ENCODE measurements at regions not wholly inside any gene's neighbourhood (a gene's known extent, or its start where the extent isn't known, plus 50 kb on each side); places are given as distances from the start of the nearest gene placed in this dataset.

DNA sequence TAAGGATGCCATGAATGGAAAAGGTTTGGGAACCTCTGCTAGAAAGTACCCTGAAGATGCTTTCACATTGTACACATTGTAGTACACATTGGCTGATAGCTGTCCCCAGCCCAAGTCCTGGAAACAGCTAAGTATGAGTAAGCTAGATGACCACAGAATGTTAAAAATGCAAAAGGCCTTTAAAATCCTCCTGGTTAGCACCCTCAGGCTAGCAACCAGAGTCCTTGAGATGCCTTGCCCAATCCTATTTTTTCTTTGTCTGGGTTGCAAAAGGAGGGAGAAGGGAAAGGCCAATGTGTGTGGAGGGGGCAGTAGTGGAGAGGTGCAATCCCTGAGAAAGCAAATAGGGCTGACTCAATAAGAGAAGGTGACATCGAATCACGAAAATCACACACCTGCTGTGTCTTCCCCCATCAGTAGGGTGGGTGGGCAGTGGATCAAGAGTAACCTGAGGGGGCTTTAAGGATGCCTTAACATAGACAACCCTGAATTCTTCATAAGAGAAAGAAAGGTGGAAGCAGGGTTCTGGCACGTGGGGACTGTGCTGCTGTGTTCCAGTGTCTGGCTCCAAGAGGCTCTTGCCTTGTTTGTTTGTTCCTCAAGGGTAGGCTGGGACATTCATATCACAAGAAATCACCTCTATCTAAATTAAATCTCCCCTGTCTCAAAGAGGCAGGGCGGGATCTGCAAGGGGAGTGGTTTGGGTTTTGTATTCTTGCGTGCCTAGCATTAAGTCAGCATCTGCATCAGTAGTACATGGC lies 266.2 kb upstream of the PLXNA2 start:
- Mint-ChIP-seq H3K27ac (ENCODE audit: unreplicated experiment) (no peak overlapping the region), H3K4me3 (ENCODE audit: unreplicated experiment) (no peak overlapping the region), H3K4me1 (ENCODE audit: low read depth, unreplicated experiment) (no peaks in the 10 kb centered on the region), H3K36me3 (ENCODE audit: insufficient read depth, unreplicated experiment) (no peaks in the 10 kb centered on the region), H3K27me3 (ENCODE audit: insufficient read depth, unreplicated experiment) (peaks cover 24% of the 10 kb centered on the region), H3K9me3 (ENCODE audit: unreplicated experiment) (no peaks in the 10 kb centered on the region)
- intact Hi-C loops (cut with micrococcal nuclease; ENCODE audit: unreplicated experiment) = no loop called here
- Histone ChIP-seq H3K9me3 (no peaks in the 10 kb centered on the region), H3K4me3 (ENCODE audit: low read depth, low read length) (no peak overlapping the region), H3K36me3 (ENCODE audit: control insufficient read depth, insufficient read depth, low read length) (no peaks in the 10 kb centered on the region), H3K4me1 (no peaks in the 10 kb centered on the region; the same call in 1 of the 2 replicates), H3K27me3 (replicated peaks; ENCODE audit: control insufficient read depth, insufficient read depth, low read length) (no peaks in the 10 kb centered on the region)
- DNase-seq = no peak
- ChIA-PET POLR2A (no interaction called here), CTCF (no interaction called here)
- no TSS peak for BruUV-seq (replicated peaks)
- TF ChIP-seq, protein P1, sequence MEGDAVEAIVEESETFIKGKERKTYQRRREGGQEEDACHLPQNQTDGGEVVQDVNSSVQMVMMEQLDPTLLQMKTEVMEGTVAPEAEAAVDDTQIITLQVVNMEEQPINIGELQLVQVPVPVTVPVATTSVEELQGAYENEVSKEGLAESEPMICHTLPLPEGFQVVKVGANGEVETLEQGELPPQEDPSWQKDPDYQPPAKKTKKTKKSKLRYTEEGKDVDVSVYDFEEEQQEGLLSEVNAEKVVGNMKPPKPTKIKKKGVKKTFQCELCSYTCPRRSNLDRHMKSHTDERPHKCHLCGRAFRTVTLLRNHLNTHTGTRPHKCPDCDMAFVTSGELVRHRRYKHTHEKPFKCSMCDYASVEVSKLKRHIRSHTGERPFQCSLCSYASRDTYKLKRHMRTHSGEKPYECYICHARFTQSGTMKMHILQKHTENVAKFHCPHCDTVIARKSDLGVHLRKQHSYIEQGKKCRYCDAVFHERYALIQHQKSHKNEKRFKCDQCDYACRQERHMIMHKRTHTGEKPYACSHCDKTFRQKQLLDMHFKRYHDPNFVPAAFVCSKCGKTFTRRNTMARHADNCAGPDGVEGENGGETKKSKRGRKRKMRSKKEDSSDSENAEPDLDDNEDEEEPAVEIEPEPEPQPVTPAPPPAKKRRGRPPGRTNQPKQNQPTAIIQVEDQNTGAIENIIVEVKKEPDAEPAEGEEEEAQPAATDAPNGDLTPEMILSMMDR (IDR thresholded peaks at IDR 0.05; ENCODE audit: insufficient read depth in 1 of 2, low read depth in 1 of 2, low read length in 1 of 2, severe bottlenecking in 1 of 2, unreplicated experiment in 1 of 2) = no peak

DNA sequence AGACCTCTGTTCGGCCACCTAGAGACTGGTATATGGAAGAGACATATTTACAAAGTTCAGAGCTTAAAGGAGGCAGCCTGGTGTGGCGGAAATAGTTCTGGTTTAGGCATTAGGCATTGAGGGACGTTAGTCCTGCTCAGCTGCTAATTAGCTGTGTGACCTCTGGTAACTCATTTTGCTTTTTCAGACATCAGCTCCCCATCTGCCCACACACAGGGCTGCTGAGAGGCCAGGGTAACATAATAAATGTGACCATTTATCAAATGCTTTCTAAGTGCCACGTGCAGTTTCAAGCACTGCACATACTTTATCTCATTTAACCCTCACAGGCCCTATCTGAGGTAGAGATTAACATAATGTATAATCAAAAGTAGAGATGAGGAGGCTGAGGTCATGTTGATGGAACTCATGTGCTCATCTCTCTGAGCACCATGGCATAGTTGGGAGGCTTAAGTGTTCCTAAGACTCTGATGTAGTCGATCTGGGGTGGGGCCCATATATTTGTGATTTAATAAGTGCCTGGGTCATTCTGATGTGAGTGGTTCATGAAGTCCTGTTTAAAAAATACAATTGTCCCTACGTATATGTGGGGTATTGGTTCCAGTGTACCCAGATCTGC lies 267.2 kb upstream of the PLXNA2 start:
- ChIA-PET CTCF (no interaction called here), POLR2A (no interaction called here)
- no peak overlapping the region for H3K4me3 Mint-ChIP-seq (ENCODE audit: unreplicated experiment)
- H3K27ac Mint-ChIP-seq (ENCODE audit: unreplicated experiment) = no peak overlapping the region
- H3K9me3 Mint-ChIP-seq (ENCODE audit: unreplicated experiment) = no peaks in the 10 kb centered on the region
- no TSS peak for BruUV-seq (replicated peaks)
- H3K36me3 Mint-ChIP-seq (ENCODE audit: insufficient read depth, unreplicated experiment) = no peaks in the 10 kb centered on the region
- no peaks in the 10 kb centered on the region; the same call in 1 of the 2 replicates for H3K4me1 ChIP-seq
- no peaks in the 10 kb centered on the region for H3K9me3 ChIP-seq
- DNase-seq = no peak
- intact Hi-C loops (cut with micrococcal nuclease; ENCODE audit: unreplicated experiment) = no loop called here
- no peaks in the 10 kb centered on the region for H3K4me1 Mint-ChIP-seq (ENCODE audit: low read depth, unreplicated experiment)
- H3K4me3 ChIP-seq (ENCODE audit: low read depth, low read length) = no peak overlapping the region
- peaks cover 28% of the 10 kb centered on the region for H3K27me3 Mint-ChIP-seq (ENCODE audit: insufficient read depth, unreplicated experiment)
- H3K27me3 ChIP-seq (replicated peaks; ENCODE audit: control insufficient read depth, insufficient read depth, low read length) = no peaks in the 10 kb centered on the region
- H3K36me3 ChIP-seq (ENCODE audit: control insufficient read depth, insufficient read depth, low read length) = no peaks in the 10 kb centered on the region
- TF ChIP-seq, protein P1 (IDR thresholded peaks at IDR 0.05; ENCODE audit: insufficient read depth in 1 of 2, low read depth in 1 of 2, low read length in 1 of 2, severe bottlenecking in 1 of 2, unreplicated experiment in 1 of 2) = no peak

DNA sequence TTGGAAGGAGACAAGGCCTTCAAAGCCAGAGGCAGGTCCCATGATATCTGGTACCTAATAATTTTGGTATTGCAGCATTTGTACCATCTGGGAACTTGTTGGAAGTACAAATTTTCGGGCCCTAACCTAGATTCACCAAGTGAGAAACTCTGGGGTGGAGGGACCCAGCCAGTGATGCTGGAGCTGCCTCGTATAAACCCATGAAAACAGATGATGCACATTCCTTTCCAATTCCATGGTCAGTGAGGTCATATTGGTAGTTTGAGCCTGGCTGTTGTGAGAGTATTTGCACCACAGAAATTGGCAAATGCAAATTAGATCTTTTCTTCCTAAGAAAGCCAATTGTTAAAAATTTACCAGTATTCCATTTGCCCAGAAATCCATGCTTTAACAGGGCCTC lies 269.6 kb upstream of the PLXNA2 start:
- intact Hi-C loops (cut with micrococcal nuclease; ENCODE audit: unreplicated experiment) = no loop called here
- H3K4me1 ChIP-seq = no peaks in the 10 kb centered on the region
- H3K36me3 ChIP-seq (ENCODE audit: control insufficient read depth, insufficient read depth, low read length) = no peaks in the 10 kb centered on the region
- no peaks in the 10 kb centered on the region for H3K9me3 ChIP-seq
- H3K27me3 ChIP-seq (replicated peaks; ENCODE audit: control insufficient read depth, insufficient read depth, low read length) = no peaks in the 10 kb centered on the region
- Mint-ChIP-seq H3K9me3 (ENCODE audit: unreplicated experiment) (no peaks in the 10 kb centered on the region), H3K27me3 (ENCODE audit: insufficient read depth, unreplicated experiment) (peaks cover 24% of the 10 kb centered on the region), H3K36me3 (ENCODE audit: insufficient read depth, unreplicated experiment) (no peaks in the 10 kb centered on the region), H3K4me3 (ENCODE audit: unreplicated experiment) (no peak overlapping the region), H3K27ac (ENCODE audit: unreplicated experiment) (no peak overlapping the region), H3K4me1 (ENCODE audit: low read depth, unreplicated experiment) (no peaks in the 10 kb centered on the region)
- no peak overlapping the region for H3K4me3 ChIP-seq (ENCODE audit: low read depth, low read length)
- DNase-seq = no peak
- BruUV-seq (replicated peaks) = no TSS peak
- TF ChIP-seq, protein P1 (IDR thresholded peaks at IDR 0.05; ENCODE audit: insufficient read depth in 1 of 2, low read depth in 1 of 2, low read length in 1 of 2, severe bottlenecking in 1 of 2, unreplicated experiment in 1 of 2) = no peak
- ChIA-PET CTCF (no interaction called here), POLR2A (no interaction called here)

All from Caco-2 (cell line).